ENCODE measurements at regions not wholly inside any gene's neighbourhood (a gene's known extent, or its start where the extent isn't known, plus 50 kb on each side); places are given as distances from the start of the nearest gene placed in this dataset.

- no peaks in the 10 kb centered on the region for H3K79me2 ChIP-seq (ENCODE audit: insufficient read depth, low read depth)
- H3K4me1 ChIP-seq (ENCODE audit: low read depth, poor library complexity, severe bottlenecking): no peaks in the 10 kb centered on the region
- H3K4me3 ChIP-seq (IDR thresholded peaks at IDR 0.05; ENCODE audit: insufficient read depth, low read depth, low read length): no peak overlapping the region
- no peaks in the 10 kb centered on the region for H4K20me1 ChIP-seq (ENCODE audit: insufficient read depth)
- H3K4me2 ChIP-seq: no peak overlapping the region
- H3K27me3 ChIP-seq (ENCODE audit: insufficient read depth, low read depth): no peaks in the 10 kb centered on the region
- H3K27ac ChIP-seq: no peak overlapping the region
- H2AFZ ChIP-seq (ENCODE audit: low read depth): no peak overlapping the region
- H3K9ac ChIP-seq: no peak overlapping the region
- no peaks in the 10 kb centered on the region for H3K36me3 ChIP-seq (ENCODE audit: insufficient read depth)
- no peak for TF ChIP-seq CTCF (conservative IDR thresholded peaks at IDR 0.05; ENCODE audit: low read depth, low read length)
Measured at GRCh38 chr3:99249627-99250026, 348.1 kb upstream of the DCBLD2 start.

GRCh38 chr3:99248913-99249312 lies 347.4 kb upstream of the DCBLD2 start:
- H3K36me3 ChIP-seq (ENCODE audit: insufficient read depth): no peaks in the 10 kb centered on the region
- TF ChIP-seq CTCF (conservative IDR thresholded peaks at IDR 0.05; ENCODE audit: low read depth, low read length): no peak
- H3K4me3 ChIP-seq (IDR thresholded peaks at IDR 0.05; ENCODE audit: insufficient read depth, low read depth, low read length): no peak overlapping the region
- no peak overlapping the region for H3K27ac ChIP-seq
- H3K4me2 ChIP-seq: no peak overlapping the region
- H3K79me2 ChIP-seq (ENCODE audit: insufficient read depth, low read depth): no peaks in the 10 kb centered on the region
- no peaks in the 10 kb centered on the region for H4K20me1 ChIP-seq (ENCODE audit: insufficient read depth)
- no peaks in the 10 kb centered on the region for H3K27me3 ChIP-seq (ENCODE audit: insufficient read depth, low read depth)
- H3K9ac ChIP-seq: no peak overlapping the region
- no peaks in the 10 kb centered on the region for H3K4me1 ChIP-seq (ENCODE audit: low read depth, poor library complexity, severe bottlenecking)
- no peak overlapping the region for H2AFZ ChIP-seq (ENCODE audit: low read depth)

GRCh38 chr3:99248130-99248529 lies 346.6 kb upstream of the DCBLD2 start:
- Histone ChIP-seq H3K27me3 (ENCODE audit: insufficient read depth, low read depth) (no peaks in the 10 kb centered on the region), H3K4me3 (IDR thresholded peaks at IDR 0.05; ENCODE audit: insufficient read depth, low read depth, low read length) (no peak overlapping the region), H3K36me3 (ENCODE audit: insufficient read depth) (no peaks in the 10 kb centered on the region), H3K4me1 (ENCODE audit: low read depth, poor library complexity, severe bottlenecking) (no peaks in the 10 kb centered on the region), H3K79me2 (ENCODE audit: insufficient read depth, low read depth) (no peaks in the 10 kb centered on the region), H3K4me2 (no peak overlapping the region), H2AFZ (ENCODE audit: low read depth) (no peak overlapping the region), H3K9ac (no peak overlapping the region), H4K20me1 (ENCODE audit: insufficient read depth) (no peaks in the 10 kb centered on the region), H3K27ac (no peak overlapping the region)
- no peak for TF ChIP-seq CTCF (conservative IDR thresholded peaks at IDR 0.05; ENCODE audit: low read depth, low read length)

GRCh38 chr3:99246010-99246654 lies 344.6 kb upstream of the DCBLD2 start:
- Histone ChIP-seq H3K27me3 (ENCODE audit: insufficient read depth, low read depth) (no peaks in the 10 kb centered on the region), H3K9ac (no peak overlapping the region), H3K36me3 (ENCODE audit: insufficient read depth) (no peaks in the 10 kb centered on the region), H3K27ac (no peak overlapping the region), H3K4me2 (no peak overlapping the region), H3K79me2 (ENCODE audit: insufficient read depth, low read depth) (no peaks in the 10 kb centered on the region), H2AFZ (ENCODE audit: low read depth) (no peak overlapping the region), H4K20me1 (ENCODE audit: insufficient read depth) (no peaks in the 10 kb centered on the region), H3K4me1 (ENCODE audit: low read depth, poor library complexity, severe bottlenecking) (no peaks in the 10 kb centered on the region), H3K4me3 (IDR thresholded peaks at IDR 0.05; ENCODE audit: insufficient read depth, low read depth, low read length) (no peak overlapping the region)
- TF ChIP-seq CTCF (conservative IDR thresholded peaks at IDR 0.05; ENCODE audit: low read depth, low read length): no peak
